H9 (cell line): ENCODE measurements at regions not wholly inside any gene's neighbourhood (a gene's known extent, or its start where the extent isn't known, plus 50 kb on each side); places are given as distances from the start of the nearest gene placed in this dataset.

Experiments used
- DNase-seq: peaks from one replicate; pipeline ENCODE4 v3.0.0-alpha.2; 2017
- H2AFZ ChIP-seq: one replicate; pipeline ENCODE4 v1.6.1; 2013; ENCODE audit warnings: mild to moderate bottlenecking, low read length, control low read depth, moderate library complexity
- H2AK5ac ChIP-seq: 2 replicates; pipeline ENCODE4 v1.6.1; 2013; ENCODE audit warnings: low read length, control low read depth, mixed read lengths; ENCODE audit not compliant: insufficient read length
- H2BK120ac ChIP-seq: one replicate; pipeline ENCODE4 v1.6.1; 2013; ENCODE audit warnings: low read depth, mild to moderate bottlenecking, low read length, control low read depth, inconsistent platforms; ENCODE audit not compliant: poor library complexity, severe bottlenecking
- H2BK12ac ChIP-seq: 2 replicates; pipeline ENCODE4 v1.6.1; 2013; ENCODE audit warnings: low read length, control low read depth, mixed read lengths, low read depth; ENCODE audit not compliant: insufficient read length
- H2BK15ac ChIP-seq: 2 replicates; pipeline ENCODE4 v1.6.1; 2013; ENCODE audit warnings: low read depth, low read length, control low read depth
- H2BK20ac ChIP-seq: one replicate; pipeline ENCODE4 v1.6.1; 2013; ENCODE audit warnings: low read depth, mild to moderate bottlenecking, low read length, control low read depth, inconsistent platforms; ENCODE audit not compliant: poor library complexity, severe bottlenecking
- H2BK5ac ChIP-seq: 2 replicates; pipeline ENCODE4 v1.6.1; 2013; ENCODE audit warnings: low read length, control low read depth, mixed read lengths; ENCODE audit not compliant: insufficient read length
- H3K14ac ChIP-seq: 2 replicates; pipeline ENCODE4 v1.6.1; 2013; ENCODE audit warnings: low read length, control low read depth; ENCODE audit not compliant: insufficient read depth
- H3K18ac ChIP-seq: 2 replicates; pipeline ENCODE4 v1.6.1; 2013; ENCODE audit warnings: low read depth, mild to moderate bottlenecking, mixed read lengths, low read length, control low read depth; ENCODE audit not compliant: insufficient read length
- H3K23ac ChIP-seq: 2 replicates; pipeline ENCODE4 v1.6.1; 2013; ENCODE audit warnings: low read length, control low read depth, mixed read lengths, low read depth; ENCODE audit not compliant: insufficient read length
- H3K23me2 ChIP-seq: 2 replicates; pipeline ENCODE4 v1.6.1; 2013; ENCODE audit warnings: low read depth, mild to moderate bottlenecking, mixed read lengths, low read length, control low read depth; ENCODE audit not compliant: insufficient read length, poor library complexity, severe bottlenecking
- H3K27ac ChIP-seq: 2 replicates; pipeline ENCODE4 v1.5.1; 2013; ENCODE audit warnings: low read length, control low read depth, mixed read lengths, low read depth; ENCODE audit not compliant: insufficient read length
- H3K27me3 ChIP-seq: 2 replicates; pipeline ENCODE4 v1.6.1; 2013; ENCODE audit warnings: low read length, control low read depth, inconsistent platforms; ENCODE audit not compliant: insufficient read depth
- H3K4ac ChIP-seq: 2 replicates; pipeline ENCODE4 v1.6.1; 2013; ENCODE audit warnings: low read depth, mild to moderate bottlenecking, control low read depth, inconsistent platforms, low read length, moderate library complexity
- H3K4me1 ChIP-seq: 2 replicates; pipeline ENCODE4 v1.6.1; 2013; ENCODE audit warnings: low read length, control low read depth, inconsistent platforms; ENCODE audit not compliant: insufficient read depth
- H3K4me2 ChIP-seq: 2 replicates; pipeline ENCODE4 v1.6.1; 2013; ENCODE audit warnings: low read length, control low read depth, mixed read lengths; ENCODE audit not compliant: insufficient read length, insufficient read depth
- H3K56ac ChIP-seq: 2 replicates; pipeline ENCODE4 v1.6.1; 2013; ENCODE audit warnings: low read depth, mild to moderate bottlenecking, mixed read lengths, low read length, control low read depth; ENCODE audit not compliant: insufficient read length
- H3K79me1 ChIP-seq: 2 replicates; pipeline ENCODE4 v1.6.1; 2013; ENCODE audit warnings: low read depth, mild to moderate bottlenecking, moderate library complexity, low read length, control low read depth, inconsistent platforms; ENCODE audit not compliant: insufficient read depth, poor library complexity, severe bottlenecking
- H3K79me2 ChIP-seq: 2 replicates; pipeline ENCODE4 v1.6.1; 2013; ENCODE audit warnings: low read length, control low read depth, inconsistent platforms; ENCODE audit not compliant: insufficient read depth
- H3K9ac ChIP-seq: 2 replicates; pipeline ENCODE4 v1.6.1; 2013; ENCODE audit warnings: low read length, control low read depth, mixed read lengths; ENCODE audit not compliant: insufficient read length; ENCODE audit errors: extremely low read depth
- H3K9me3 ChIP-seq: one replicate; pipeline ENCODE4 v1.6.1; 2013; ENCODE audit warnings: low read depth, low read length, inconsistent platforms; ENCODE audit not compliant: control insufficient read depth
- H3T11ph ChIP-seq: one replicate; pipeline ENCODE4 v1.6.1; 2013; ENCODE audit warnings: mild to moderate bottlenecking, low read length, control low read depth, inconsistent platforms
- H4K20me1 ChIP-seq: one replicate; pipeline ENCODE4 v1.6.1; 2013; ENCODE audit not compliant: control insufficient read depth, insufficient read length, insufficient read depth
- H4K5ac ChIP-seq: 2 replicates; pipeline ENCODE4 v1.6.1; 2013; ENCODE audit warnings: low read depth, mild to moderate bottlenecking, mixed read lengths, low read length, control low read depth; ENCODE audit not compliant: insufficient read length
- H4K8ac ChIP-seq: replicated peaks from 2 replicates; pipeline ENCODE4 v1.6.1; 2013; ENCODE audit warnings: low read length, control low read depth, mixed read lengths, low read depth; ENCODE audit not compliant: insufficient read length
- H4K91ac ChIP-seq: 2 replicates; pipeline ENCODE4 v1.6.1; 2013; ENCODE audit warnings: low read depth, mild to moderate bottlenecking, moderate library complexity, mixed read lengths, low read length, control low read depth; ENCODE audit not compliant: insufficient read length
- H3K27ac Mint-ChIP-seq, 3 experiments: 2 replicates in 2 of 3; 3 replicates in 1 of 3; pipeline ENCODE4 v1.8.0; 2020 to 2021; ENCODE audit warnings: mixed read lengths in 3 of 3, mild to moderate bottlenecking in 1 of 3, moderate library complexity in 1 of 3
- H3K27me3 Mint-ChIP-seq: 2 replicates; pipeline ENCODE4 v1.8.0; 2021; ENCODE audit warnings: low read depth, mild to moderate bottlenecking, moderate library complexity, mixed read lengths
- H3K36me3 Mint-ChIP-seq, 3 experiments: 2 replicates in 2 of 3; 3 replicates in 1 of 3; pipeline ENCODE4 v1.8.0; 2020 to 2021; ENCODE audit warnings: low read depth in 3 of 3, mixed read lengths in 3 of 3; ENCODE audit not compliant: insufficient read depth in 1 of 3
- H3K4me1 Mint-ChIP-seq, 2 experiments: 2 replicates each; pipeline ENCODE4 v1.8.0; 2020; ENCODE audit warnings: mixed read lengths in 2 of 2
- H3K4me3 Mint-ChIP-seq, 2 experiments: 2 replicates in 1 of 2; 3 replicates in 1 of 2; pipeline ENCODE4 v1.8.0; 2020 to 2021; ENCODE audit warnings: mild to moderate bottlenecking in 2 of 2, mixed read lengths in 2 of 2, moderate library complexity in 1 of 2
- H3K9me3 Mint-ChIP-seq, 2 experiments: 2 replicates in 1 of 2; 3 replicates in 1 of 2; pipeline ENCODE4 v1.8.0; 2020; ENCODE audit warnings: mild to moderate bottlenecking in 2 of 2, mixed read lengths in 2 of 2, moderate library complexity in 1 of 2
- CTCF ChIP-seq: fragments of 200-600 bp; sonication (generic); conservative IDR thresholded peaks from 3 replicates; pipeline ENCODE4 v1.8.0; 2021; ENCODE audit warnings: antibody characterized with exemption, mild to moderate bottlenecking
- WGBS: extraction: QIAGEN DNeasy Blood & Tissue Kit; methylation state at CpG from one replicate; pipeline ENCODE4 v1.1.7; 2013; ENCODE audit warnings: missing lambda C conversion rate, low lambda C conversion rate, mixed read lengths; ENCODE audit not compliant: insufficient read length; ENCODE audit errors: extremely low coverage; 5-methylcytosine and 5-hydroxymethylcytosine counted together

DNA sequence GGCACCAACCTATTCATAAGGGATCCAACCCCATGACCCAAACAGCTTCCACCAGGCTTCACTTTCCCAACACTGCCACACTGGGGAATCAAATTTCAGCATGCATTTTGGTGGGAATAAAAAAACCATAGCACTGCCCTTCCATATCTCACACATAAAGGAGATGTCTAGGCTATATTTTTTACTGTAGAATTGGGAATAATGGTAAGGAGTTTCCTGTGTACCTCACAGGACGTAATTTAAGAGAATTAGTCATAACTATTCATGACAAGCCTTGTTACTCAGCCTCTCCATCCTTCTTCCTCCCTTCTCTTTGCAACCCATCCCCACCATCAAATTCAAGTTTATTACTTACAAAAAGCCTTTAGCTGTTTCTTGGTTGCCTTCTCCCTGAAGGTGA lies 352.1 kb downstream of the MLLT3 start:
- H3K27me3 ChIP-seq = no peaks in the 10 kb centered on the region
- H3T11ph ChIP-seq = no peak overlapping the region
- H3K4me3 Mint-ChIP-seq = no peak overlapping the region
- no peak overlapping the region for H3K4ac ChIP-seq
- H2BK120ac ChIP-seq = no peak overlapping the region
- H3K36me3 Mint-ChIP-seq = peaks cover 18 to 39% (median 34%) of the 10 kb centered on the region in 3 experiments
- no peak overlapping the region for H4K5ac ChIP-seq
- WGBS = no CpG with 5 or more reads among the region's 1 CpG
- peaks cover 8 to 25% of the 10 kb centered on the region in 2 experiments for H3K4me1 Mint-ChIP-seq
- DNase-seq = no peak
- no peak overlapping the region for H3K14ac ChIP-seq
- no peak overlapping the region for H2BK15ac ChIP-seq
- no peaks in the 10 kb centered on the region for H3K4me1 ChIP-seq
- no peak overlapping the region for H2BK20ac ChIP-seq
- H3K18ac ChIP-seq = no peak overlapping the region
- H3K27ac ChIP-seq = no peak overlapping the region
- no peaks in the 10 kb centered on the region for H3K79me2 ChIP-seq
- H3K9ac ChIP-seq = no peak overlapping the region
- peaks cover 23 to 28% of the 10 kb centered on the region in 2 experiments for H3K9me3 Mint-ChIP-seq
- H3K79me1 ChIP-seq = no peaks in the 10 kb centered on the region
- H3K9me3 ChIP-seq = peaks cover 3% of the 10 kb centered on the region
- no peak overlapping the region for H3K23ac ChIP-seq
- no peaks in the 10 kb centered on the region for H3K23me2 ChIP-seq
- no peaks in the 10 kb centered on the region for H4K20me1 ChIP-seq
- no peaks in the 10 kb centered on the region; the same call in 1 of the 2 replicates for H3K27me3 Mint-ChIP-seq
- no peak overlapping the region for H2BK12ac ChIP-seq
- no peak overlapping the region for H2BK5ac ChIP-seq
- no peak overlapping the region for H2AK5ac ChIP-seq
- no peak overlapping the region for H4K8ac ChIP-seq
- no peak overlapping the region for H3K56ac ChIP-seq
- TF ChIP-seq CTCF = no peak
- no peak overlapping the region for H4K91ac ChIP-seq
- H2AFZ ChIP-seq = no peak overlapping the region
- H3K4me2 ChIP-seq = no peak overlapping the region
- H3K27ac Mint-ChIP-seq = no peak overlapping the region
